Trophoblast cell (in vitro differentiated cells and primary cell): ENCODE measurements at regions not wholly inside any gene's neighbourhood (a gene's known extent, or its start where the extent isn't known, plus 50 kb on each side); places are given as distances from the start of the nearest gene placed in this dataset.

Source experiments
- DNase-seq, 2 donors: peaks; one replicate each; pipeline ENCODE4 v3.0.0-alpha.2; 2016
- H2AFZ ChIP-seq: 2 replicates; pipeline ENCODE4 v1.6.1; 2013; ENCODE audit warnings: low read length, moderate library complexity, mild to moderate bottlenecking; ENCODE audit not compliant: insufficient read depth, poor library complexity
- H2AK5ac ChIP-seq: 2 replicates; pipeline ENCODE4 v1.6.1; 2013; ENCODE audit warnings: mild to moderate bottlenecking, low read length
- H2BK120ac ChIP-seq: 2 replicates; pipeline ENCODE4 v1.6.1; 2013; ENCODE audit warnings: low read length, mild to moderate bottlenecking, moderate library complexity; ENCODE audit not compliant: insufficient read depth, poor library complexity
- H2BK12ac ChIP-seq: 2 replicates; pipeline ENCODE4 v1.6.1; 2013; ENCODE audit warnings: mild to moderate bottlenecking, low read length, moderate library complexity
- H2BK5ac ChIP-seq: 2 replicates; pipeline ENCODE4 v1.6.1; 2013; ENCODE audit warnings: low read length, low read depth, moderate library complexity, mild to moderate bottlenecking; ENCODE audit not compliant: poor library complexity
- H3K14ac ChIP-seq: 2 replicates; pipeline ENCODE4 v1.6.1; 2013; ENCODE audit warnings: mild to moderate bottlenecking, low read length
- H3K18ac ChIP-seq: 2 replicates; pipeline ENCODE4 v1.6.1; 2013; ENCODE audit warnings: mild to moderate bottlenecking, low read length
- H3K23ac ChIP-seq: 2 replicates; pipeline ENCODE4 v1.6.1; 2013; ENCODE audit warnings: low read length
- H3K27ac ChIP-seq: 2 replicates; pipeline ENCODE4 v1.5.1; 2013; ENCODE audit warnings: low read depth, mild to moderate bottlenecking, inconsistent platforms, low read length, moderate library complexity
- H3K27me3 ChIP-seq: 2 replicates; pipeline ENCODE4 v1.6.1; 2013; ENCODE audit warnings: inconsistent platforms, mild to moderate bottlenecking, low read length, moderate library complexity; ENCODE audit not compliant: insufficient read depth
- H3K36me3 ChIP-seq, 2 experiments: 1 replicate in 1 of 2; 2 replicates in 1 of 2; pipeline ENCODE4 v1.6.1; 2013; ENCODE audit warnings: low read length in 2 of 2, mild to moderate bottlenecking in 2 of 2, moderate library complexity in 1 of 2; ENCODE audit not compliant: insufficient read depth in 2 of 2, control insufficient read depth in 1 of 2
- H3K4ac ChIP-seq: 2 replicates; pipeline ENCODE4 v1.6.1; 2013; ENCODE audit warnings: low read depth, mild to moderate bottlenecking, low read length, moderate library complexity
- H3K4me1 ChIP-seq, 2 experiments: 1 replicate in 1 of 2; 2 replicates in 1 of 2; pipeline ENCODE4 v1.6.1; 2013; ENCODE audit warnings: low read length in 2 of 2, mild to moderate bottlenecking in 2 of 2, moderate library complexity in 1 of 2; ENCODE audit not compliant: insufficient read depth in 2 of 2, control insufficient read depth in 1 of 2
- H3K4me2 ChIP-seq: 2 replicates; pipeline ENCODE4 v1.6.1; 2013; ENCODE audit warnings: inconsistent platforms, mild to moderate bottlenecking, low read length, moderate library complexity
- H3K4me3 ChIP-seq: 2 replicates; pipeline ENCODE4 v1.5.1; 2013; ENCODE audit warnings: mild to moderate bottlenecking, low read depth, low read length, inconsistent platforms
- H3K79me1 ChIP-seq: one replicate; pipeline ENCODE4 v1.6.1; 2013; ENCODE audit warnings: low read length
- H3K79me2 ChIP-seq: 2 replicates; pipeline ENCODE4 v1.6.1; 2013; ENCODE audit warnings: low read length, mild to moderate bottlenecking; ENCODE audit not compliant: control insufficient read depth, insufficient read depth, poor library complexity
- H3K9ac ChIP-seq: 2 replicates; pipeline ENCODE4 v1.6.1; 2013; ENCODE audit warnings: mild to moderate bottlenecking, low read length
- H3K9me3 ChIP-seq: 2 replicates; pipeline ENCODE4 v1.6.1; 2013; ENCODE audit warnings: low read depth, mild to moderate bottlenecking, control low read depth, inconsistent platforms, low read length; ENCODE audit not compliant: insufficient read depth
- H4K12ac ChIP-seq: 2 replicates; pipeline ENCODE4 v1.6.1; 2013; ENCODE audit warnings: low read depth, mild to moderate bottlenecking, low read length, moderate library complexity
- H4K8ac ChIP-seq: 2 replicates; pipeline ENCODE4 v1.6.1; 2013; ENCODE audit warnings: low read depth, mild to moderate bottlenecking, low read length, moderate library complexity
- H4K91ac ChIP-seq: one replicate; pipeline ENCODE4 v1.6.1; 2013; ENCODE audit warnings: low read depth, mild to moderate bottlenecking, low read length, moderate library complexity
- WGBS: extraction: QIAGEN DNeasy Blood & Tissue Kit; methylation state at CpG from one replicate; pipeline ENCODE4 v1.1.7; 2013; ENCODE audit warnings: missing lambda C conversion rate; ENCODE audit not compliant: insufficient read length, insufficient coverage; ENCODE audit errors: extremely low coverage; 5-methylcytosine and 5-hydroxymethylcytosine counted together

DNA sequence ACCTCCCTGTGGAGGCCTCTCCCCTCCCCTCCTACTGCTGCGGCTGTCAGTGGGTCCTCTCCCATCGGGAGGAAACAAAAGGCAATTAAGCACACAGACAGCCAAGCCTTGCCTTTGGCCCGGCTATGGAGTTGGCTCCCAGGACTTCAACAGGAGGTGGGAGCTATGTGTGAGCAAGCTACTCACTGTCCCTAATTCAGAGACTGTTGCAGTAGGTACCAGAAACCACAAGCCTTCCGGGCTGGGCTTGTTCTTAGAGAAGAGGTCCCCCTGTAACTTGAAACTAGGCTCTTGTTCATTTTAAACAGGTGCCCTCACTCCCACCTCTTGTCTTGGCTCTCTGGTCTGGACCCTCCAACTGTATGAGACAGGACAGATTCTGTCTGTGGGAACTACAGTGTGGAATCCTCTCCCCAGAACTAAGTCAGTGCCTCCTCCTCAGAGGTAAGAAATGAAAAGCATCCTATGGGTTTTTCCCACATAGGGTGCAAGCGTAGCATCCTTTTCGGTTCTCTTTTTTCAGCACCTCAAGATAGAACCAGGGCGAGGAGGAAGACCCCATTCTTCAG lies 561.1 kb downstream of the EBF1 start:
- WGBS: no CpG with 5 or more reads among the region's 7 CpGs
- Histone ChIP-seq H3K27ac (no peak overlapping the region), H3K4me1 (no peaks in the 10 kb centered on the region), H3K36me3 (no peaks in the 10 kb centered on the region), H3K14ac (no peak overlapping the region), H2BK120ac (no peak overlapping the region), H3K4ac (no peak overlapping the region), H3K27me3 (no peaks in the 10 kb centered on the region), H2AFZ (no peak overlapping the region), H3K79me1 (no peaks in the 10 kb centered on the region), H3K79me2 (peaks cover 3% of the 10 kb centered on the region), H4K91ac (no peak overlapping the region), H2AK5ac (no peak overlapping the region), H4K8ac (no peak overlapping the region), H3K18ac (no peak overlapping the region), H3K4me2 (no peak overlapping the region), H2BK12ac (no peak overlapping the region), H3K23ac (no peak overlapping the region), H4K12ac (no peak overlapping the region), H3K9me3 (no peaks in the 10 kb centered on the region), H3K9ac (no peak overlapping the region), H3K4me3 (no peak overlapping the region), H2BK5ac (no peak overlapping the region)
- no peak for DNase-seq

DNA sequence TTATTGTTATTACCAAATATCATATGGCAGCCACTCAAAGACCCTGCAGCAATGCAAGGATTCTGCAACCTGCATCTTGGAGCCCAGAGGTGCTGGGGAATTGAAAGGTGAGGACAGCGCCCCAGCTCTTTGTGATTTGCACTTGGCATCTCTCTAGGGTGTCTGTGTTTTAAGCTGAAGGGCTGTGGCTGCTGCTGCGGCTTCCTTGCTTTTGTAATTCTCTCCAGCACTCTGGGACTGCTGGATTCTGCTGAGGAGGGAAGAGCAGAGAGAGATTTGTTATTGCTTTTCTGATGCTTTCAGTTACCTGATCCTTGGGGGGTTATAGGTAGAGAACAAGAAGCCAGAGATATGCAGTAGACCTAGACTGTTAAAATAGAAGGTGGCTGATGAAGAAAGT lies 562.4 kb downstream of the EBF1 start:
- H2AK5ac ChIP-seq: no peak overlapping the region
- no peak overlapping the region for H3K4ac ChIP-seq
- no peak overlapping the region for H4K8ac ChIP-seq
- H3K4me1 ChIP-seq: no peaks in the 10 kb centered on the region
- H3K4me2 ChIP-seq: no peak overlapping the region
- peaks cover 3% of the 10 kb centered on the region for H3K79me2 ChIP-seq
- H2AFZ ChIP-seq: no peak overlapping the region
- DNase-seq: no peak
- H3K79me1 ChIP-seq: no peaks in the 10 kb centered on the region
- no peak overlapping the region for H3K23ac ChIP-seq
- H3K27me3 ChIP-seq: no peaks in the 10 kb centered on the region
- H3K18ac ChIP-seq: no peak overlapping the region
- H3K9me3 ChIP-seq: no peaks in the 10 kb centered on the region
- no peak overlapping the region for H3K9ac ChIP-seq
- H3K36me3 ChIP-seq: no peaks in the 10 kb centered on the region
- H4K91ac ChIP-seq: no peak overlapping the region
- no peak overlapping the region for H4K12ac ChIP-seq
- H3K14ac ChIP-seq: no peak overlapping the region
- no peak overlapping the region for H2BK12ac ChIP-seq
- H2BK120ac ChIP-seq: no peak overlapping the region
- H2BK5ac ChIP-seq: no peak overlapping the region
- no peak overlapping the region for H3K4me3 ChIP-seq
- no CpG with 5 or more reads among the region's 2 CpGs for WGBS
- no peak overlapping the region for H3K27ac ChIP-seq

DNA sequence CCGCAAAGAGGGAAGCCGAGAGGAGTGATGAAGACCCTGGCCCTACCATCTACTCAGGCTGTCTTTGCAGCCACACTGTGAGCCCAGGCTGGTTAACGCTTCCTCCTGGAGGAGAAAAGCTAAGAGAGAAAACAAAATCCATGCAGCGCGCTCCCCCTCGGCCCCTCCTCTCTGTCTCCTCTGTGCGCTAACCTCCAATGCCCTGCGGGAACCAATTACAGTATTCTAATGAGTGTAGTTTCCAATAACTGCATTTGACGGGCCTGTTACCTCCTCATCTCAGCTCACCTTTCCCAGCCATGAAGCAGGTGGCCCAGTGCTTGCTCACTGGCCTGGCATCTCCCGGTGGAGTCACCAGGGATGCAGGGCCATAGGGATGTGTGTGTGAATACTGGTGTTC lies 565.5 kb downstream of the EBF1 start:
- H3K4ac ChIP-seq: no peak overlapping the region
- no peak overlapping the region for H2BK5ac ChIP-seq
- no peaks in the 10 kb centered on the region for H3K79me1 ChIP-seq
- H2BK120ac ChIP-seq: no peak overlapping the region
- H4K91ac ChIP-seq: no peak overlapping the region
- H3K4me3 ChIP-seq: no peak overlapping the region
- no peak overlapping the region for H3K9ac ChIP-seq
- H3K9me3 ChIP-seq: no peaks in the 10 kb centered on the region
- no peak overlapping the region for H2AFZ ChIP-seq
- H3K27ac ChIP-seq: no peak overlapping the region
- no peak overlapping the region for H2AK5ac ChIP-seq
- DNase-seq: no peak
- no peak overlapping the region for H3K4me2 ChIP-seq
- no peak overlapping the region for H2BK12ac ChIP-seq
- H3K18ac ChIP-seq: no peak overlapping the region
- H3K4me1 ChIP-seq: no peaks in the 10 kb centered on the region
- H3K23ac ChIP-seq: no peak overlapping the region
- H3K36me3 ChIP-seq: no peaks in the 10 kb centered on the region
- H4K12ac ChIP-seq: no peak overlapping the region
- H4K8ac ChIP-seq: no peak overlapping the region
- H3K79me2 ChIP-seq: peaks cover 3% of the 10 kb centered on the region
- no peak overlapping the region for H3K14ac ChIP-seq
- WGBS: no CpG with 5 or more reads among the region's 10 CpGs
- H3K27me3 ChIP-seq: no peaks in the 10 kb centered on the region

DNA sequence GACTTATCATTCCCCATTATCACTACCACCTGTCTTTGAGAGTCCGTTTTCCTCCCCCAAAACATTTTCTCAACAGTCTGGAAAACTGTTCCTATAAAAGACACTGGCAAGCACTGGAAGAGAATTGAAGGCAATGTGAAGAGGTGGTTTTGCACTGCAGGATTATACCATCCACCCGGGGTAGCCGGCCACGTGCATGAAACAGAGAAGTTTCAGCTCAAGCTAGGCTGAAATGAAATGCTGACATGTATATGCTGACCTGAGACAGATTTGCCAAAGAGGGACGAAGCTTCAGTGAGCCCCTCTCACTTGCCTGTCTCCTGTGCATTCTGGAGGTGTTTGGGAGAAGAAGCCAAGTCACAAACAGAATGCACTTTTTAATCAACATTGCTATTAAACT lies 567.0 kb downstream of the EBF1 start:
- Histone ChIP-seq H3K4me3 (no peak overlapping the region), H2BK5ac (no peak overlapping the region), H4K12ac (no peak overlapping the region), H2BK120ac (no peak overlapping the region), H3K36me3 (no peaks in the 10 kb centered on the region), H3K27ac (no peak overlapping the region), H3K9ac (no peak overlapping the region), H3K4me1 (no peaks in the 10 kb centered on the region), H3K4ac (no peak overlapping the region), H3K4me2 (no peak overlapping the region), H3K23ac (peak overlapping the region; percentile 35), H2BK12ac (no peak overlapping the region), H2AFZ (no peak overlapping the region), H3K27me3 (no peaks in the 10 kb centered on the region), H4K91ac (no peak overlapping the region), H3K18ac (no peak overlapping the region), H2AK5ac (no peak overlapping the region), H3K79me1 (no peaks in the 10 kb centered on the region), H4K8ac (no peak overlapping the region), H3K9me3 (no peaks in the 10 kb centered on the region), H3K14ac (no peak overlapping the region), H3K79me2 (peaks cover 3% of the 10 kb centered on the region)
- DNase-seq: no peak
- no CpG with 5 or more reads among the region's 5 CpGs for WGBS
